Mesothelial cell of epicardium (in vitro differentiated cells): ENCODE measurements at regions not wholly inside any gene's neighbourhood (a gene's known extent, or its start where the extent isn't known, plus 50 kb on each side); places are given as distances from the start of the nearest gene placed in this dataset.
"Not testable (repeated sequence)": the region's sequence is repeated elsewhere in the genome, so short reads cannot be mapped to it uniquely, and the experiment has no call there.

ENCODE experiments used
- DNase-seq, 2 experiments: peaks; one replicate each; pipeline ENCODE4 v3.0.0; 2021; ENCODE audit warnings: low spot score in 2 of 2; ENCODE audit not compliant: unreplicated experiment in 2 of 2
- H3K27ac Mint-ChIP-seq: 2 replicates; pipeline ENCODE4 v1.8.0; 2021; ENCODE audit warnings: mixed read lengths
- H3K27me3 Mint-ChIP-seq: 2 replicates; pipeline ENCODE4 v1.8.0; 2021; ENCODE audit warnings: low read depth, mixed read lengths
- H3K36me3 Mint-ChIP-seq: 2 replicates; pipeline ENCODE4 v1.8.0; 2021; ENCODE audit warnings: mixed read lengths
- H3K4me1 Mint-ChIP-seq: 2 replicates; pipeline ENCODE4 v1.8.0; 2021; ENCODE audit warnings: mixed read lengths
- H3K4me3 Mint-ChIP-seq: 2 replicates; pipeline ENCODE4 v1.8.0; 2021; ENCODE audit warnings: mild to moderate bottlenecking, moderate library complexity, mixed read lengths
- H3K9me3 Mint-ChIP-seq: 2 replicates; pipeline ENCODE4 v1.8.0; 2021; ENCODE audit warnings: mixed read lengths
- TF ChIP-seq, protein P1 (sequence below): fragments of 200-600 bp; sonication (generic); IDR thresholded peaks from one replicate; pipeline ENCODE4 v1.5.0; 2021; ENCODE audit warnings: antibody characterized with exemption; ENCODE audit not compliant: unreplicated experiment

DNA sequence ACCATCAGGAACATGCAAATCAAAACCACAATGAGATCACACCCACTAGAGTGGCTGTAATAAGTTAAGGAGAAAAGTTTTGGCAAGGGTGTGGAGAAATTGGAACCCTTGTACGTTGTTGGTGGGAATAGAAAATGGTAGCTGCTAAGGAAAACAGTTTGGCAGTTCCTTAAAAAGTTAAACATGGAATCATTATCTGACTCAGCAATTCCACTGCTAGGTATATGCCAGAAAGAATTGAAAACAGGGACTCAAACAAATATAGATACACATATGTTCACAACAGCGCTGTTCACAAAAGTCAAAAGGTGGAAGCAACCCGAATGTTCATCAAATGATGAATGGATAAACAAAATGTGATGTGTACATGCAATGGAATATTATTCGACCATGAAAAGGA is 138.8 kb upstream of the ATP2B2 start:
- Mint-ChIP-seq H3K36me3 (no peaks in the 10 kb centered on the region), H3K27ac (no peak overlapping the region), H3K4me1 (no peaks in the 10 kb centered on the region), H3K4me3 (no peak overlapping the region), H3K9me3 (peaks cover under 1% of the 10 kb centered on the region), H3K27me3 (peaks cover 28% of the 10 kb centered on the region)
- DNase-seq: no peak
- TF ChIP-seq, protein P1, sequence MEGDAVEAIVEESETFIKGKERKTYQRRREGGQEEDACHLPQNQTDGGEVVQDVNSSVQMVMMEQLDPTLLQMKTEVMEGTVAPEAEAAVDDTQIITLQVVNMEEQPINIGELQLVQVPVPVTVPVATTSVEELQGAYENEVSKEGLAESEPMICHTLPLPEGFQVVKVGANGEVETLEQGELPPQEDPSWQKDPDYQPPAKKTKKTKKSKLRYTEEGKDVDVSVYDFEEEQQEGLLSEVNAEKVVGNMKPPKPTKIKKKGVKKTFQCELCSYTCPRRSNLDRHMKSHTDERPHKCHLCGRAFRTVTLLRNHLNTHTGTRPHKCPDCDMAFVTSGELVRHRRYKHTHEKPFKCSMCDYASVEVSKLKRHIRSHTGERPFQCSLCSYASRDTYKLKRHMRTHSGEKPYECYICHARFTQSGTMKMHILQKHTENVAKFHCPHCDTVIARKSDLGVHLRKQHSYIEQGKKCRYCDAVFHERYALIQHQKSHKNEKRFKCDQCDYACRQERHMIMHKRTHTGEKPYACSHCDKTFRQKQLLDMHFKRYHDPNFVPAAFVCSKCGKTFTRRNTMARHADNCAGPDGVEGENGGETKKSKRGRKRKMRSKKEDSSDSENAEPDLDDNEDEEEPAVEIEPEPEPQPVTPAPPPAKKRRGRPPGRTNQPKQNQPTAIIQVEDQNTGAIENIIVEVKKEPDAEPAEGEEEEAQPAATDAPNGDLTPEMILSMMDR: no peak

DNA sequence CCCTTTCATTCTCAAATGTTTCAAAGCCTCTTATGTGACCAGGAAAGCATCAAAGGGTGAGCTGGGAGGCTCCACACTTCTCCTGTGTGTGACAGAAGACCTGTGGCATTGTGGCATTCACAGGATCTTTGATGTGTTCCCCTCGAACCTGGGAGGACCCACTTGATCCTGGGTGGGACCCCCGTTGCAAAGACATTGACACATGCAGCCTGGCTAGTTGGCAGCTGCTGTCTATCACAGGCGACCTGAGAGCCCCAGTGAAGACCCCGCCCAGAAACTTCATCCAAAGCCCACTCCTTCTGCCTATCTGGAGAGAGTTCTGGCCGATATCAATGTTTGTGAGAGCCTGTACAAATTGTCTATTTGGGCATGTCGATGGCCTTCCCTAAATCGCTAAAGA is 140.4 kb upstream of the ATP2B2 start:
- no peaks in the 10 kb centered on the region for H3K4me1 Mint-ChIP-seq
- H3K4me3 Mint-ChIP-seq: no peak overlapping the region
- H3K36me3 Mint-ChIP-seq: no peaks in the 10 kb centered on the region
- H3K9me3 Mint-ChIP-seq: no peaks in the 10 kb centered on the region
- TF ChIP-seq, protein P1: no peak
- no peak for DNase-seq
- H3K27ac Mint-ChIP-seq: no peak overlapping the region
- H3K27me3 Mint-ChIP-seq: peaks cover 26% of the 10 kb centered on the region

DNA sequence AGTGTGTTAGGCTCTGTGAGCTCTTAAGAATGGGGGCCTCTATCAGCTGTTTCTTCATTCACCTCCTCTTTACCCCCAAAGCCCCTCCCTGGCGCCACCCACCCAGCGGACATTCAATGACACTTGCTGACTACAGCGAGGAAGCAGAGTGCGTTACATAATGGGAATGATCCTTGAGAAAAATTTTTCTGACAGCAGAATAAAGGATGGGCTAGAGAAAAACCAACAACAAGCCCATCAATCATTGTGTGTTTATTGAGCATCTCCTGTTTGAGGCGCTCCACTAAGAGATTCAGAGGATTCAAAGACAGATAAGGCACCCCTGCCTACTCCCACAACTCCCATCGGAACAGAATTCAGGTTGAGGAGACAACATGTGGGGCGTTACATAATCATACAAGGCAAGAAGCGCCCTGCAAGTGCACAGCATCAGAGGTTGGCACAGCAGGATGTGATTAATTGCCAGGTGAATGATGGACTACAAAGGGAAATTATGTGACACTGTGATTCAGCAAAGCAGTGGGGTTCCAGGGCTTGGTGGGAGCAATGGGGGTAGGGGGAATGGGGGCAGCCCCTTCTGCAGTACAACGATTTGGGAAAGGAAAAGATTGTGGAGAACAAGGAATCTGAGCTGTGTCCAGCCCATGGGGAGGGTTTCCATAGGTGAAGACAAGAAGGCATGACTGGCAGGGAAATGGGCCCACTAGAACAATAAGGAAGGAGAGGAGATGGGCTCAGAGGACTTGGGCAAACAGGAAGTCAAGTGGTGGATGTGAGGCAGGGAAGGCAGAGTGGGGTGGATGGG is 141.3 kb upstream of the ATP2B2 start:
- H3K27me3 Mint-ChIP-seq: peaks cover 25% of the 10 kb centered on the region
- H3K27ac Mint-ChIP-seq: no peak overlapping the region
- TF ChIP-seq, protein P1: no peak
- no peaks in the 10 kb centered on the region for H3K36me3 Mint-ChIP-seq
- DNase-seq: no peak
- H3K4me3 Mint-ChIP-seq: no peak overlapping the region
- no peaks in the 10 kb centered on the region for H3K4me1 Mint-ChIP-seq
- no peaks in the 10 kb centered on the region for H3K9me3 Mint-ChIP-seq

DNA sequence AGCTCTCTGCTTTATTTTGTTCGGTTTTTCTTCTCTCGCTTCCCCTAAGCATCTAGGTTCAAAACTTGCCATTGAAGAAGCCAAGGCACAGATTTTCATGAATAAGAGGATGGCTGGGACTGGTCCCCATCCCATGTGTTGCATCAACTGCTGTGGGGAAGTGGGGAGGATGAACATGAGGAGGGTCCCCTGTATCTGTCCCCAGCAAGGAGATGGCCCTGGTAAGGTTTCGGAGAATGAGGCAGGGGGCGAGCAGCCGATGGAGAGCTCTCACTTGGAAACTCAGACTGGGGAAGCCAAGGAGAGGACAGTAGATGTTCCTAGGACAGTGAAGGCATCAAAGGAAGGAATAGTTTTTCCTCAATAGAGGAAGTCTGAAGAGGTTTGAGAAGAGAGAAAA is 142.0 kb upstream of the ATP2B2 start:
- TF ChIP-seq, protein P1: no peak
- H3K27ac Mint-ChIP-seq: no peak overlapping the region
- H3K36me3 Mint-ChIP-seq: no peaks in the 10 kb centered on the region
- H3K27me3 Mint-ChIP-seq: peaks cover 25% of the 10 kb centered on the region
- no peak overlapping the region for H3K4me3 Mint-ChIP-seq
- no peaks in the 10 kb centered on the region for H3K9me3 Mint-ChIP-seq
- DNase-seq: no peak
- H3K4me1 Mint-ChIP-seq: no peaks in the 10 kb centered on the region

DNA sequence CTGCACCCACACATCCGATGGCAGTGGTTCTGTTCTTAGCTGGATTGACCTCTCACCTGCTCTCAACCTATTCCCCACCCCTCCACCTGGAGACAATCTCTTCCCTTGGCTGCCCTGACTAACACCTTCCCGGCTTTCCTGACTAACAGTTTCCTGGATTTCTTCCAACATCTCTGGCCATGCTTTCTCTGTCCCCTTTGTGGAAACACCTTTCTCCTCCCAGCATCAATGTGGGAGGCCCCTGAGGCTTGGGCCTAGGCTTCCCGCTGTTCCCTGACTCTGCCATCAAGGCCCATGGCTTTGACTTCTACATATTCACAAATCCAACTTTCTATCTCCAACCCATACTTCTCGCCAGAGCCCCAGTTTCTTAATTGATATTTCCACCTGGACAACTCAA is 142.8 kb upstream of the ATP2B2 start:
- no peaks in the 10 kb centered on the region for H3K4me1 Mint-ChIP-seq
- no peaks in the 10 kb centered on the region for H3K9me3 Mint-ChIP-seq
- DNase-seq: no peak
- no peaks in the 10 kb centered on the region for H3K36me3 Mint-ChIP-seq
- H3K4me3 Mint-ChIP-seq: no peak overlapping the region
- peaks cover 24% of the 10 kb centered on the region for H3K27me3 Mint-ChIP-seq
- H3K27ac Mint-ChIP-seq: no peak overlapping the region
- TF ChIP-seq, protein P1: no peak

DNA sequence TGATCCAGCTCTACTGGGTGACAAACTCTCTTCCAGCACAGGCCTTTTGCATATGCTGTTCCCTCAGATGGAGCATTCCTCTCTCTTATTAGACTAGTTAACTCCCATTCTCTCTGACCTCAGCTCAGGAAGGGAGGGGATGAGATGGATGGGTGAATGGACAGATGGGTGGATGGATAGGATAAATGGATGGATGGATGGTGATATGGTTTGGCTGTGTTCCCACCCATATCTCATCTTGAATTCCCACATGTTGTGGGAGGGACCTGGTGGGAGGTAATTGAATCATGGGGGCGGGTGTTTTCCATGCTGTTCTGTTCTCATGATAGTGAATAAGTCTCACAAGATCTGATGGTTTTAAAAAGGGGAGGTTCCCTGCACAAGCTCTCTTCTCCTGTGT is 144.1 kb upstream of the ATP2B2 start:
- not testable (repeated sequence) for H3K27ac Mint-ChIP-seq, H3K4me1 Mint-ChIP-seq, H3K4me3 Mint-ChIP-seq, DNase-seq, H3K9me3 Mint-ChIP-seq, H3K36me3 Mint-ChIP-seq
- H3K27me3 Mint-ChIP-seq: peaks cover 21% of the 10 kb centered on the region
